GM12874 (cell line): ENCODE measurements at regions not wholly inside any gene's neighbourhood (a gene's known extent, or its start where the extent isn't known, plus 50 kb on each side); places are given as distances from the start of the nearest gene placed in this dataset.

Source experiments
- TF ChIP-seq, protein P1 (sequence below): IDR thresholded peaks from 2 replicates; pipeline ENCODE4 v1.5.1; 2011; ENCODE audit warnings: low read depth, mild to moderate bottlenecking, control low read depth, low read length, moderate library complexity; ENCODE audit not compliant: insufficient read depth

DNA sequence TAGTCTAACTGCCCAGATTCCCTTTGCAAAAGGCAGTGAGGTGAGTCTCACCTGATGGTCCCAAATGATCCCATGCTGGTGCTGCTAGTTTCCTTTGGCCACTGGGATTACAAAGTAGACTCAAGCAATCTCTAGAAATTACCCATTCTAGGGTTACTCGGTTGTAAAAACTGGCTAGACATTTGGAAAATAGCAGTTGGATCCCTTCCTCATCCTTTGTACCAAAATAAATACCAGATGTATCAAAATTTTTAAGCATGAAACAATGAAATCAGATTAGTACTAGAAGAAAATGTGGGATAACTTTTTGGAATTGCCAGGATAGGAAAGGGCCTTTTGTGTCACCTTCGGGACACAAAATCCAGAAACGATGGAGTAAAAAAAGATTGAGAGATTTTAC, 112.9 kb upstream of the TOP1 start:
- TF ChIP-seq, protein P1, sequence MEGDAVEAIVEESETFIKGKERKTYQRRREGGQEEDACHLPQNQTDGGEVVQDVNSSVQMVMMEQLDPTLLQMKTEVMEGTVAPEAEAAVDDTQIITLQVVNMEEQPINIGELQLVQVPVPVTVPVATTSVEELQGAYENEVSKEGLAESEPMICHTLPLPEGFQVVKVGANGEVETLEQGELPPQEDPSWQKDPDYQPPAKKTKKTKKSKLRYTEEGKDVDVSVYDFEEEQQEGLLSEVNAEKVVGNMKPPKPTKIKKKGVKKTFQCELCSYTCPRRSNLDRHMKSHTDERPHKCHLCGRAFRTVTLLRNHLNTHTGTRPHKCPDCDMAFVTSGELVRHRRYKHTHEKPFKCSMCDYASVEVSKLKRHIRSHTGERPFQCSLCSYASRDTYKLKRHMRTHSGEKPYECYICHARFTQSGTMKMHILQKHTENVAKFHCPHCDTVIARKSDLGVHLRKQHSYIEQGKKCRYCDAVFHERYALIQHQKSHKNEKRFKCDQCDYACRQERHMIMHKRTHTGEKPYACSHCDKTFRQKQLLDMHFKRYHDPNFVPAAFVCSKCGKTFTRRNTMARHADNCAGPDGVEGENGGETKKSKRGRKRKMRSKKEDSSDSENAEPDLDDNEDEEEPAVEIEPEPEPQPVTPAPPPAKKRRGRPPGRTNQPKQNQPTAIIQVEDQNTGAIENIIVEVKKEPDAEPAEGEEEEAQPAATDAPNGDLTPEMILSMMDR, result no peak

DNA sequence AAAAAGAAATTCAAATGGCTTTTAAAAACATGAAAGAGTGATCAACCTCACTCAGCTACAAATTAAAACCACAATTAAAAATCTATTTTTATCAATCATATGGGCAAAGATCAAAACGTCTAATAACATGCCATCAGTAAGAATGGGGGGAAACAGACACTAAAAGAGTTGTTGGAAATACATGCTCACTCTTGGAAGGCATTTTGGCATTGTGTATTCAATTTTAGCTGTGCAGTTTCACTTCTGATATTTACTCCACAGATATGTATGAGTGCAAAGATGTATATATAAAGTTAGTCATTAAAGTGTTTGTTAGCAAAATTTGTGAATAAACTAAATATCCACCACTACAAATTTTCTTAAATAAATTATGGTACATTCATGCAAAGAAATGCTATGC, 112.3 kb upstream of the TOP1 start:
- TF ChIP-seq, protein P1, result no peak

DNA sequence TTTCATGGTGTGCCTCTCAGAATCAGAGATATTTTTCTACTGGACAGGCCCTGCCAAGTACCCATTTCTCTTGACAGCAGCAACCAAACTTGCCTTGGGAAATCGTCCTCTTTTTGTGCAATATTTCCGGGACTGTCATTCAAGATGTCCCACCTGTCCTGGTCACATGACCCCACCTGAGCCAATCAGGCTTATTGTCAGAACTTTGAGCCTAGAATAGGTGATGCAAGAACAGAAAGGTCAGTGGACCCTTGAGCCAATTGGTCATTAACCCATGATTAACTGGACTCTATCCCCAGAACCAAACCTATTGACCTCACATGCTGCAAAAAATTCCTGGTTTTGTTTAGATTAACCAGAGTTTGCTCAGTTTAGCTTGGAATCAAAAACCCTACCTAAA, 108.3 kb upstream of the TOP1 start:
- TF ChIP-seq, protein P1, result no peak

DNA sequence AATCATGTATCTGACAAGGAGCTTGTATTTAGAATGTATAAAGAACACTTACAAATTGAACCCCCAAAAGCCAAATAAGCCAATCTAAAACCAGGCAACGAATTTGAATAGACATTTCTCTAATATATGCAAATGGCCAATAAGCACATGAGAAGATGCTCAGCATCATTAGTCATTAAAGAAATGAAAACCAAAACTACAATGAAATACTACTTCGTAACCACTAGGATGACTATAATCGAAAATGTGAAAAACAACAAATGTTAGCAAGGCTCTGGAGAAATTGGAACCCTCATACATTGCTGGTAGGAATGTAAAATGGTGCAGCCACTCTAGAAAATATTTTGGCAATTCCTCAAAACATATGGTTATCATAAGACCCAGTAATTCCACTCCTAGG, 105.8 kb upstream of the TOP1 start:
- TF ChIP-seq, protein P1, result no peak

DNA sequence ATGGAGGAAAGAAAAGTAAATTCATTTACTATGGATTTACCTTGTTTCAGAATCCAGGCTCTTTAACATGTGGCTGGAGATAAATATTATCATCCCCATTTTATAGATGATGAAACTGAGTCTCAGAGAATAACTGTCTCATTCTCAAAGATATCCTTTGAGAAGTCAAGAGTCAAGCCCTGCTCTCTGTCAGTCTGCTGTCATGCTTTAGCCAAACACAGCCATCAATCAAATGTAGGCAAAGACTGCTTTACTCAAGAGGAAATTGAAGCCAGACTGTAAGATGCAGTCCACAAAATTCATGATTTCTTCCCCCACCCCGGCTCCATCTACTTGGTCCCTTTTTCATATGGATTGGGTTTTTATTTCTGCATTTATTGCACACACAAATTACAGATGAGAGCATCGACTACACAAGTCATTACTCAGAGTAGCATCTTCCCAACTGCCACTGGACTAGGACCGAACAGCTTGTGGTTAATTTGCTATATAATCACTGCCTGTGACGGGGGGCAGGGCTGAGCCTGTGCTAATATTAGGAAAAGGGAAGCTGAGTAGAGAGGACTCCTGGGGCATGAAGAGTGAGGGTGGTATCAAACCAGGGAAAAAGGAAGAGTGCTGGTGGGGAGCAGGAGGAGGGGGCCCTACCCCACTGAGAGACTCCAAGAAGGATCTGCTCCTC, 102.7 kb upstream of the TOP1 start:
- TF ChIP-seq, protein P1, result no peak

DNA sequence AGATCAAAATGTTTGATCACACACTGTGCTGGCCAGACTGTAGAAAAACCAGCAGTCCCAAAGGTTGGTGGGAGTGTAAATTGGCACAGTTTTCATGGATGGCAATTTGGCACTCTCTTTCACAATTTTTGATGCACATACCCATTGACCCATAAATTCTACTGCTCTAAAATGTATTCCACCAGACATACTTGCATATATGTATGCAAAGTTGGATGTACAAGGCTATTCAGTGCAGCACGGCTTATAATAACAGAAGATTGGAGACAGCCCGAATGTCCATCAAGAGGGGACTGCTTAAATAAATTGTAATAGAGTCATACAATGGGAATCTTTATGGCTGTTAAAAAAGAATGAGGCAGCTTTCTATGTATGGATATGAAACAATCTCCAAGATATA, 101.7 kb upstream of the TOP1 start:
- TF ChIP-seq, protein P1, result no peak

DNA sequence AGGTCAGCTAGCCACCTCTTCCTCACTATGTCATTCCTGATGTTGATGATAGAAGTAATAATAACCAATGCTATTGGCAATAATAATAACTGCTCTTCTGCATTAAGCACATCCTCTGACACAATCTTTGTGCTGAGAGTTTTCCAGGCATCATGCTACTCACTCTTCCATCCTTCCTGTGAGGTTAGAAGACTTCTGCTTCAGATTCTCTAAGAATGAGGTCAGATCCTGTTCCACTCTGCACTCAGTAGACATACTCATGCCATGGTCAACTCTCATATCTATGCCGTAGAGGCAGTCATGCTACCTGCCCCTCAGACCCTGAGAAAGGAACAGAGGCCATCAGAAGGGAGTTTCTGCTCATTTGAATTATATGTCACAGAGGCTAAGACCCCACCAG, 98.1 kb upstream of the TOP1 start:
- TF ChIP-seq, protein P1, result no peak
